HG03159 (cell line): ENCODE measurements at regions not wholly inside any gene's neighbourhood (a gene's known extent, or its start where the extent isn't known, plus 50 kb on each side); places are given as distances from the start of the nearest gene placed in this dataset.
"Not testable (repeated sequence)": the region's sequence is repeated elsewhere in the genome, so short reads cannot be mapped to it uniquely, and the experiment has no call there.

Source experiments
- ATAC-seq: cut with Tn5 transposase; IDR thresholded peaks from one replicate; pipeline ENCODE4 v1.9.1; 2021; ENCODE audit warnings: mild to moderate bottlenecking, moderate library complexity; ENCODE audit not compliant: unreplicated experiment

DNA sequence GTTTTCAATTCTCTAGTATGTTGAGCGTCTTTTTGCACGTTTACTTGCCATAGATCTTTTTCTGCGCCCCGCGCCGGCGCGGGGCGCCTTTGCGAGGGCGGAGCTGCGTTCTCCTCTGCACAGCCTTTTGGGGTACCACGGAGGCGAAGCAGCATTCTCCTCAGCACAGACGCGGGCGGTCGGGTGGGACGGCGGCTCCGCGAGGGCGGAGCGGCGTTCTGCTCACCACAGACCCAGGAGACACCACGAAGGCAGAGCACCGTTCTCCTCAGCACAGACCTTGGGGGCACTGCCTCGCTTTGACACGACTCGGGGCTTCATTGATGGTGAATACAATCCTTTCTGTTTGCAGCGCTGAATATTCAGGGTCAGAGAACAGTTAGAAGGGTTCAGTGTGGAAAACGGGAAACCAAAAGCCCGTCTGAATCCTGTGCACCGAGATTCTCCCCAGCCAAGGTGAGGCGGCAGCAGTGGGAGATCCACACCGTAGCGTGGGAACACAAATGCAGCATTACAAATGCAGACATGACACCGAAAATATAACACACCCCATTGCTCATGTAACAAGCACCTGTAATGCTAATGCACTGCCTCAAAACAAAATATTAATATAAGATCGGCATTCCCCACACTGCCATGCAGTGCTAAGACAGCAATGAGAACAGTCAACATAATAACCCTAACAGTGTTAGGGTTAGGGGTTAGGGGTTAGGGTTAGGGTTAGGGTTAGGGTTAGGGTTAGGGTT lies 190.7 kb upstream of the VIPR2 start:
- not testable (repeated sequence) for ATAC-seq

DNA sequence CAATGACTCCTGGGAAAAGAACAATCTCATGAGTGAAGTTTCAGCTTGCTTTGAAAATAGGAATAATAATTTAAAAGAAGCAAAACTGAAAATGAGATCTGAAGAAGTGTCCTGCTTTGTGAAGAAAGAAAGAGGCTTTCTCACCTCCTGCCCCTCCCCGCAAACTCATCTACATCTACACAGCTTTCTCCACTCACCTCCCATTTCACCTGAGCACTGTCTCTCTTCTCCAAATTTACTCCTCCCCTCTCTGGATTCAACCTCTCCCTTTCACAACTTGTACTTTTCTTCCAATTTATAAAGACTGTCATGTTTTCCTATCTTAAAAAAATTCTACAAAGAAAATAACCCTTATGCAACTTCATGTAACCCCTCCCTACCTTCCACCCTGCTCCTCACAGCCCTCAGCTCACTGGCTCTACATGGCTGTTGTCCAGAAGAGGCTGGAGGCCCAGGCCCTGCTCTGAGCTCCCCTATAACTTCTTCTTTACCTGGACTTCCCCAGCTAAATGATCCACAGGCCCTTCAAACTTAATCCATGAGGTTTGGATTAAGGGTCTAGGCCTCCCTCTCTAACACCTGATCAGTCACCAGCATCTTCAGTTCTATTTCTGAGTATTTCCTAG lies 188.3 kb upstream of the VIPR2 start:
- ATAC-seq = not testable (repeated sequence)

- ATAC-seq = no peak
Observed at GRCh38 chr7:159331462-159331861, 186.8 kb upstream of the VIPR2 start.

- no peak for ATAC-seq
Observed at GRCh38 chr7:159329818-159330378, 185.2 kb upstream of the VIPR2 start.

DNA sequence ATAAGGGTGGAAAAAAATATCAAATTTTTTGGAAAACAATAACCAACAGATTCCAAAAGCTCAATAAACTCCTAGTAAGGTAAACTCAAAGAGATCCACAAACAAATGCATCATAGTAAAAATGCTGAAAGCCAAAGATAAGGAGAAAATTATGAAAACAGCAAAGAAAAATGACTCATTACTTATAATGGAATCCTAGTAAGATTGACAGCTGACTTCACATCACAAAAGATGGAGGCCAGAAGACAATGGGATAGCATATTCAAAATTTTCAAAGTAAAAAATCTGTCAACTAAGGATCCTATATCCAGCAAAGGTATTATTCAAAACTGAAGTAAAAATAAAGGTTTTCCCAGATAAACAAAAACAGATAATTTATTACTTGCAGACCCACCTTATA lies 183.4 kb upstream of the VIPR2 start:
- no peak for ATAC-seq

GRCh38 chr7:159323359-159323758 lies 178.7 kb upstream of the VIPR2 start:
- ATAC-seq = no peak

DNA sequence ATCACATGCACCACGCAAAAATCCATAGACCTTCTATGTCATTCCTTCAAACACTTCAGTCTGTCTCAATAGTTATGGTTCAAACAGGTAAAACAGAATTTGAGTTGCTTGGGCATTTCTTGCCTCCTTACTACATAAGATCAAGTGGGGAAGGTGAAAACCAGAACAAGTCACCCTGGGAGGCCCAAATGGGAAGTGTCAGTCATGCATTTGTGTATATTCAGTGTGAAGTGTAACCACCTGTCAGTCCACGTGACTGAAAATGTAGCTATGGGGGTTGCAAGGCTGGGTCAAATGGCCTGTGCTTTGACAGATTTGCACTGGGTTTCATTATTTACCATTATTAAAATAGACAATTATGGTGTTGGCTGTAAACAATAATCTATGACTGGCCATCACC lies 176.6 kb upstream of the VIPR2 start:
- ATAC-seq = no peak

GRCh38 chr7:159318682-159319351 lies 174.2 kb upstream of the VIPR2 start:
- ATAC-seq = no peak

DNA sequence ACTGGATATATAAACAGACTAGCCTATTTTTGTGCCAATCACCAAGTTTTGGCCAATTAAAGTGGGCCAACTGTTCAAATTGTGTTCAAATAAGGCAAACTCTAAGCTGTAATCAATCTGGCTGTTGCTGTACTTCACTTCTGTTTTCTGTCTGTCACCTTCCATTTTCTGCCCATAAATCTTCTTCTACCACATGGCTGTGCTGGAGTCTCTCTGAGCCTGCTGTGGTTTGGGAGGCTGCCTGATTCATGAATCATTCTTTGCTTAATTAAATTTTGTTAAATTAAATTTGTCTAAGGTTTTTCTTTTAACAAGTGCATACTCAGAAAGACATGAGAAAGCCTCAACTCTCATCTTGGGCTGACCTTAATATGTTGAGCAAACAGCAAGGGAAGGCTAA lies 172.6 kb upstream of the VIPR2 start:
- no peak for ATAC-seq

GRCh38 chr7:159311172-159311494 lies 166.5 kb upstream of the VIPR2 start:
- no peak for ATAC-seq

DNA sequence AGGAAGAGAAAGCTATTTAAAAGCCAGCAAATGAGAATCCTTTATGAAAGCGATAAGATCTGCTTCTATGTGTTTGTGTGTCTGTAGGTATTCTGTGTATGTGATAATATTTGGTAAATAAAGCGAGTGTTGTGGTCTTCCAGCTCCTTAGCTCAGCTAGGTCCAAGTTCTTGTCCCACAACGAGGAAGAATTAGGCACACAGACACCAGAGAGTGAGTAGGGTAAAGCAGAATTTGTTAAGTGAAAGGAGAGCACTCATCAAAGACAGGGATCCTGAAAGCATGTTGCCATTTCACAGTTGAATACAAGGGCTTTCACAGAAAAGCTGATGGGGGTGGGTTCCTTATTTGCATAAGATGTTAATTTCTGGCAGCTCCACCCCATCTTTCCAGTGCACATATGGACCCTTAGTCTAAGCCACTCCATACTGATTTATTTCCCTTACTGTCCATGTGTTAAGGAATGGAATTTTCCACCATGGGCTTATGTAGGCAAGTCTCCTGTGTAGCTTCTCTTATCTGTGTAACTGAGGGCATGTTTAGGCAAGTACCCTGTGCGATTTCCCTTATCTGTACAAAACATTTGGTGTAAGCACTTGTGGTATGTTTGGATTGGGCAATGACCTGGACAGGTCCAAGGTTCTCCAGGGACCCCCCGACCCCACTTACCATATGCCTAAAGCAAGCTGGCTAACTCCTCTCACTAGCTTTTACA lies 165.9 kb upstream of the VIPR2 start:
- no peak for ATAC-seq

DNA sequence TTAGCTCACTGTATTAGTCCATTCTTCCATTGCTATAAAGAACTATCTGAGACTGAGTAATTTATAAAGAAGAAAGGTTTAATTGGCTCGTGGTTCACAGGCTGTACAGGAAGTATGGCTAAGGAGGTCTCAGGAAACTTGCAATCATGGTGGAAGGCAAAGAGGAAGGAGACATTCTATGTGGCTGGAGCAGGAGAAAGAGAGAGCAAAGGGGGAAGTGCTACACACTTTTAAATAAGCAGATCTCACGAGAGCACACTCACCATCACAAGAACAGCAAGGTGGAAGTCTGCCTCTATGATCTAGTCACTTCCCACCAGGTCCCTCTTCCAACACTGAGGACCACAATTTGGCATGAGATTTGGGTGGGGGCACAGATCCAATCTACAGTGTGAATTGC lies 164.5 kb upstream of the VIPR2 start:
- not testable (repeated sequence) for ATAC-seq

DNA sequence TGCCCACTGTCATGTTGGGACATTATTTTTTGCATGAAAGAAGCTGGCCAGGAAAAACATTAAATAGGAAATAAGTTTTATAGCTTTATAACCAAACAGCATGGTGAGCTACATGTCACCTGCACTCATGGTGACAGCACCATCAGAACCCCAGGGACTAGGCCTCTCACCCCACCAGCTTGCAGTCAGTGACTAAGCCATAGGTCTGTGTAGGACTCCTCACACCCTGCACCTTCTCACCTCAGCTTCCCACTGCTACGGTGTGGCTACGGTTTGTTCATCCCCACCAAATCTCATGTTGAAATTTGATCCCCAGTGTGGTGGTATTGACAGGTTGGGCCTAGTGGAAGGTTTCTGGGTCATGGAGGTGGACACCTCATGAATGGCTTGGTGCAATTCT lies 161.3 kb upstream of the VIPR2 start:
- no peak for ATAC-seq

GRCh38 chr7:159305185-159305584 lies 160.5 kb upstream of the VIPR2 start:
- ATAC-seq = not testable (repeated sequence)

GRCh38 chr7:159303510-159303909 lies 158.8 kb upstream of the VIPR2 start:
- not testable (repeated sequence) for ATAC-seq

DNA sequence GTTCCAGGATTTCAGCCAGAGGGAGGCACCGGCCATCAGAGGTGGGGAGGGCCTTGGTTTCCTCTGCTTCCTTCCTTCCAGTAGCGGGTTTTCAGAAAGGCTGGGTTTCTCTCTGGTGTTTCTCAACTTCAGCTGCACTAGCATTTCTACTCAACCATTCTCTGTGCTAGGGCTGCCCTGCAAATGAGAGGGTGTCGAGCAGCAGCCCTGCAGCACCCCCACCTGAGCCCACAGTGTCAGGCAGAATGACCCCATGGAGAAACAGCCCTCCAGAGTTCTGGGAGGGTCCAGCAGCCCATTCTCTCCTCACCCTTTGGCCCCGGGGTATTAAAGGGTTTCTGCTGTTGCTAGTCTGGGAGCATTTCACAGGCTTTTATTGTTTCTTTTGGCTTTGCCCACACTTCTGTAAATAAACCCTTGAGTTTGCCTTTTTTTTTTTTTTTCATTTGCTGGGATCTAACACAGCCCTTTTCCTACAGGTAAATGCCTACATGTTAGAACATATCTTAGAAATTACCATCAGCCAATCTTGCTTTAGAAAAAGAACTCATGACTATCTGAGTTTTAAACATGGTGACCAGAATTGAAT lies 151.5 kb upstream of the VIPR2 start:
- ATAC-seq = no peak

DNA sequence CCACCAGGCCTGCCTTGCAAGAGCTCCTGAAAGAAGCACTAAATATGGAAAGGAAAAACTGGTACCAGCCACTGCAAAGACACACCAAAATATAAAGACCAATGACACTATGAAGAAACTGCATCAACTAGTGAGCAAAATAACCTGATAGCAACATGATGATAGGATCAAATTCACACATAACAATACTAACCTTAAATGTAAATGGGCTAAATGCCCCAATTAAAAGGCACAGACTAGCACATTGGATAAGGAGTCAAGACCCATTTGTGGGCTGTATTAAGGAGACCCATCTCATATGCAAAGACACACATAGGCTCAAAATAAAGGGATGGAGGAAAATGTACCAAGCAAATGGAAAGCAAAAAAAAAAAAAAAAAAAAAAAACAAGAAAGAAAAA lies 141.8 kb upstream of the VIPR2 start:
- not testable (repeated sequence) for ATAC-seq

DNA sequence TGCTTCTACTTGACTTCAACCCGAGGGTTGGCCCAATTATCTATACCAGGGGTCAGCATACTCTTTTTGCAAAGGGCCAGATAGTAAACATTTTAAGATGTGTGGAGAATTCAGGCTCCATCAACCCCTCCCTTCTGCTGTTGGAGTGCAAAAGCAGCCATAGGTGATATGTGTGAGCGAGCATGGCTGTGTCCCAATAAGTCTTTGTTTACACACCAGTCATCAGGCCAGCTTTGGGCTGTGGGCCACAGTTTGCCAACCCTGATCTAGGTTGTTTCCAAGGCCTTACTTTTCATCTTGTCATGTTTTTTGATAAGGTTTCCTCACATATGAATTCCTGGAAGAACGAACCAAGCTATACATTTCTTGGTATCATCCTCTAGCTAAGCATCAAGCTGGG lies 136.9 kb upstream of the VIPR2 start:
- ATAC-seq = no peak

DNA sequence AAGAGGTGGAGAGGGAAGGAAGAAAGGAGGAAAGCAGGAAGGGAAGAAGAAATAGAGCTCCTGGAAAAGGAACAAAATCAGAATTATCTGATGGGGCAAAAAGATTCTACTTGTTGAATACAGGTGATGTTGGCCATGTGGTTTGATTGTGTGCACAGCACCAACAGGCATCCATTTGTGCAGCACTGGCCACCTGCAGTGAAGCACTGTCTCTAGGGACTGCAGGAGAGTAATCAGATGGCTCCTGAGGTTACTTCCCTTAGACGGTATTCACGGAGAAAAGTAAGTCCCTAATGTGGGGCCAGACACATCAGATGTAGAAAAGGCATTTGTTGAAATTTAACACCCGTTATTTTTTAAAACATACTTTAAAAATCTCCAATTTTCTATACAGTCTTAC lies 135.3 kb upstream of the VIPR2 start:
- no peak for ATAC-seq

- ATAC-seq = no peak
Observed at GRCh38 chr7:159272739-159273138, 128.1 kb upstream of the VIPR2 start.

GRCh38 chr7:159271781-159272180 lies 127.1 kb upstream of the VIPR2 start:
- no peak for ATAC-seq
